K562 (cell line): ENCODE measurements at regions not wholly inside any gene's neighbourhood (a gene's known extent, or its start where the extent isn't known, plus 50 kb on each side); places are given as distances from the start of the nearest gene placed in this dataset.

Experiments used
- ATAC-seq: fragments of 200-7000 bp; cut with Tn5 transposase; 3 replicates; pipeline ENCODE4 v1.9.1; 2020; ENCODE audit warnings: moderate library complexity
- BruUV-seq: library from RNA; stranded (reverse); fragments of 400-500 nt; replicated peaks from 2 replicates; lab custom pipeline; 2021; lab: Mats Ljungman, UMichigan
- CTCF ChIA-PET: fragments of 300-600 bp; formaldehyde crosslinking; extraction: SDS; loops from one replicate; lab custom pipeline; 2021; ENCODE audit warnings: low intra/inter-chr PET ratio; lab: Yijun Ruan, JAX
- POLR2A ChIA-PET: fragments of 300-600, 350-650 bp; sonication (Branson Sonifier 250); formaldehyde crosslinking; extraction: SDS; loops from one replicate; lab custom pipeline; 2021; ENCODE audit warnings: antibody characterized with exemption, inconsistent platforms; lab: Yijun Ruan, JAX
- DNase-seq, 4 experiments: peaks; one replicate each; pipeline versions ENCODE4 v3.0.0 to v3.0.0-alpha.2; 2011 to 2018; ENCODE audit warnings: low spot score in 3 of 4, mixed read lengths in 3 of 4; ENCODE audit errors: extremely low read depth in 1 of 4
- FAIRE-seq: peaks from 2 replicates; lab custom pipeline; 2011; peaks lifted over from hg19 to GRCh38; lab: Jason Lieb, UNC
- H2AFZ ChIP-seq: 2 replicates; pipeline ENCODE4 v1.6.0; 2011; ENCODE audit warnings: low read depth, low read length, control low read depth, inconsistent platforms
- H3K27ac ChIP-seq: fragments of 200-600 bp; 3 replicates; pipeline ENCODE4 v1.8.0; 2011; ENCODE audit warnings: low read depth, mild to moderate bottlenecking, control low read depth, inconsistent platforms, low read length, moderate library complexity, mixed read lengths; ENCODE audit errors: extremely low read depth
- H3K27me3 ChIP-seq, 2 experiments: fragments of 300-600 bp in 1 of 2; 2 replicates in 1 of 2; 3 replicates in 1 of 2; pipeline versions ENCODE4 v1.6.0 to v1.8.0; 2011; ENCODE audit warnings: inconsistent platforms in 2 of 2, low read length in 2 of 2, mild to moderate bottlenecking in 1 of 2, mixed read lengths in 1 of 2, moderate library complexity in 1 of 2; ENCODE audit not compliant: control insufficient read depth in 2 of 2, insufficient read depth in 2 of 2
- H3K36me3 ChIP-seq: fragments of 300-600 bp; 3 replicates; pipeline ENCODE4 v1.8.0; 2011; ENCODE audit warnings: mild to moderate bottlenecking, low read length, inconsistent platforms; ENCODE audit not compliant: control insufficient read depth, insufficient read depth
- H3K4me1 ChIP-seq, 2 experiments: fragments of 200-600 bp in 1 of 2; replicated peaks in 1 of 2; 2 replicates in 1 of 2; 3 replicates in 1 of 2; pipeline versions ENCODE4 v1.5.1 to v1.8.0; 2011; ENCODE audit warnings: inconsistent platforms in 2 of 2, low read length in 2 of 2, mild to moderate bottlenecking in 1 of 2, mixed read lengths in 1 of 2, moderate library complexity in 1 of 2; ENCODE audit not compliant: control insufficient read depth in 2 of 2, insufficient read depth in 2 of 2
- H3K4me2 ChIP-seq: 2 replicates; pipeline ENCODE4 v1.6.1; 2011; ENCODE audit warnings: low read length, control low read depth, inconsistent platforms, mixed read lengths; ENCODE audit not compliant: insufficient read depth
- H3K4me3 ChIP-seq: fragments of 200-600 bp; sonication (generic), shearing (Covaris generic); 2 replicates; pipeline ENCODE4 v1.5.1; 2016; ENCODE audit warnings: control low read depth, inconsistent platforms
- H3K79me2 ChIP-seq: fragments of 200-600 bp; 3 replicates; pipeline ENCODE4 v1.8.0; 2011; ENCODE audit warnings: low read length, inconsistent platforms; ENCODE audit not compliant: control insufficient read depth, insufficient read depth
- H3K9ac ChIP-seq, 2 experiments: 2 replicates each; pipeline versions ENCODE4 v1.6.0 to v1.6.1; 2011; ENCODE audit warnings: low read depth in 2 of 2, low read length in 2 of 2, control low read depth in 1 of 2, inconsistent platforms in 1 of 2, mild to moderate bottlenecking in 1 of 2, mixed read lengths in 1 of 2; ENCODE audit not compliant: insufficient read depth in 1 of 2
- H3K9me1 ChIP-seq: one replicate; pipeline ENCODE4 v1.6.0; 2011; ENCODE audit warnings: inconsistent platforms, mild to moderate bottlenecking, low read length, moderate library complexity; ENCODE audit not compliant: control insufficient read depth, insufficient read depth
- H3K9me3 ChIP-seq: replicated peaks from 2 replicates; pipeline ENCODE4 v1.5.1; 2011; ENCODE audit warnings: low read depth, low read length, inconsistent platforms; ENCODE audit not compliant: control insufficient read depth, insufficient read depth
- H4K20me1 ChIP-seq: replicated peaks from 2 replicates; pipeline ENCODE4 v1.6.1; 2011; ENCODE audit warnings: low read length, inconsistent platforms, mixed read lengths; ENCODE audit not compliant: control insufficient read depth, insufficient read depth
- CEBPZ ChIP-seq: fragments of 150-350 bp; IDR thresholded peaks from 2 replicates; pipeline ENCODE4 v1.6.1; 2014; ENCODE audit warnings: low read depth, mild to moderate bottlenecking, low read length, borderline replicate concordance
- CREB1 ChIP-seq, 2 experiments: sonication (generic) in 1 of 2; formaldehyde crosslinking in 1 of 2; IDR thresholded peaks; 2 replicates each; pipeline versions ENCODE4 v1.6.1 to v1.8.0; 2012 to 2022; ENCODE audit warnings: inconsistent platforms in 1 of 2, mild to moderate bottlenecking in 1 of 2, missing genetic modification reagents in 1 of 2, moderate library complexity in 1 of 2
- EHMT2 ChIP-seq: fragments of 450-650 bp; IDR thresholded peaks from 2 replicates; pipeline ENCODE4 v1.6.1; 2018; ENCODE audit warnings: antibody characterized with exemption
- KAT8 ChIP-seq: fragments of 450-650 bp; IDR thresholded peaks from 2 replicates; pipeline ENCODE4 v1.6.1; 2016; ENCODE audit warnings: low read depth, mild to moderate bottlenecking
- MCM3 ChIP-seq: fragments of 450-650 bp; IDR thresholded peaks from 2 replicates; pipeline ENCODE4 v1.6.1; 2016
- MXI1 ChIP-seq: IDR thresholded peaks from 2 replicates; pipeline ENCODE4 v1.6.1; 2011; ENCODE audit warnings: low read depth, mild to moderate bottlenecking, improper control_type of control experiment, low read length
- PCBP2 ChIP-seq: fragments of 200-400 bp; formaldehyde crosslinking; IDR thresholded peaks from 2 replicates; pipeline ENCODE4 v1.6.1; 2018; ENCODE audit warnings: low read length, low read depth, mild to moderate bottlenecking, moderate library complexity; ENCODE audit not compliant: poor library complexity, severe bottlenecking
- ZNF639 ChIP-seq, 2 experiments: fragments of 200-800 bp in 1 of 2; sonication (Bioruptor generic) in 1 of 2; sonication (generic) in 1 of 2; formaldehyde crosslinking in 1 of 2; IDR thresholded peaks in 1 of 2; conservative IDR thresholded peaks in 1 of 2; 2 replicates each; pipeline versions ENCODE4 v1.5.0 to v1.6.1; 2016 to 2020; ENCODE audit warnings: missing compliant biosample characterization in 1 of 2, missing genetic modification characterization in 1 of 2, missing genetic modification reagents in 1 of 2
- ZNF76 ChIP-seq: fragments of 250-450 bp; sonication (Bioruptor Pico); IDR thresholded peaks from 2 replicates; pipeline ENCODE4 v1.4.0; 2020; ENCODE audit warnings: mild to moderate bottlenecking, moderate library complexity, borderline replicate concordance
- ZNF778 ChIP-seq: fragments of 450-650 bp; formaldehyde crosslinking; IDR thresholded peaks from 2 replicates; pipeline ENCODE4 v1.4.0; 2020; ENCODE audit warnings: mild to moderate bottlenecking, moderate library complexity
- WGBS: fragments of 100-300 bp; shearing (Covaris generic); methylation state at CpG from one replicate; pipeline ENCODE4 v1.1.6; 2016; ENCODE audit warnings: low coverage, mixed read lengths; ENCODE audit not compliant: insufficient coverage; ENCODE audit errors: missing lambda C conversion rate; 5-methylcytosine and 5-hydroxymethylcytosine counted together
- in situ Hi-C: fragments of 300-500 bp; cut with MboI; formaldehyde crosslinking; loops from 4 replicates; pipeline ENCODE4 v1.15.0; 2018; ENCODE audit warnings: inconsistent platforms, mixed read lengths
- intact Hi-C: fragments of 100-400 bp; cut with micrococcal nuclease; formaldehyde crosslinking; loops from 2 replicates; pipeline ENCODE4 v1.14.2; 2022
- TF ChIP-seq, protein P1 (sequence below): sonication (generic); formaldehyde crosslinking; IDR thresholded peaks from 2 replicates; pipeline ENCODE4 v1.8.0; 2022; ENCODE audit warnings: mild to moderate bottlenecking, missing genetic modification reagents

- DNase-seq (no peak), FAIRE-seq (no peak), ATAC-seq (no peak)
- 0% methylated on average over 5 of the region's 5 CpGs for WGBS
- H4K20me1 ChIP-seq = no peaks in the 10 kb centered on the region
- no peak overlapping the region for H3K9ac ChIP-seq
- TF ChIP-seq MCM3 (no peak), CEBPZ (no peak), KAT8 (no peak), ZNF76 (no peak), CREB1 (IDR thresholded peaks at IDR 0.05) (no peak), CREB1 (CRISPR knock-in tag; IDR thresholded peaks at IDR 0.05) (no peak), PCBP2 (no peak), MXI1 (no peak), ZNF639 (CRISPR knock-in tag; conservative IDR thresholded peaks at IDR 0.05 in 1 of 2, IDR thresholded peaks at IDR 0.05 in 1 of 2) (no peak), ZNF778 (no peak), EHMT2 (no peak)
- TF ChIP-seq, protein P1, sequence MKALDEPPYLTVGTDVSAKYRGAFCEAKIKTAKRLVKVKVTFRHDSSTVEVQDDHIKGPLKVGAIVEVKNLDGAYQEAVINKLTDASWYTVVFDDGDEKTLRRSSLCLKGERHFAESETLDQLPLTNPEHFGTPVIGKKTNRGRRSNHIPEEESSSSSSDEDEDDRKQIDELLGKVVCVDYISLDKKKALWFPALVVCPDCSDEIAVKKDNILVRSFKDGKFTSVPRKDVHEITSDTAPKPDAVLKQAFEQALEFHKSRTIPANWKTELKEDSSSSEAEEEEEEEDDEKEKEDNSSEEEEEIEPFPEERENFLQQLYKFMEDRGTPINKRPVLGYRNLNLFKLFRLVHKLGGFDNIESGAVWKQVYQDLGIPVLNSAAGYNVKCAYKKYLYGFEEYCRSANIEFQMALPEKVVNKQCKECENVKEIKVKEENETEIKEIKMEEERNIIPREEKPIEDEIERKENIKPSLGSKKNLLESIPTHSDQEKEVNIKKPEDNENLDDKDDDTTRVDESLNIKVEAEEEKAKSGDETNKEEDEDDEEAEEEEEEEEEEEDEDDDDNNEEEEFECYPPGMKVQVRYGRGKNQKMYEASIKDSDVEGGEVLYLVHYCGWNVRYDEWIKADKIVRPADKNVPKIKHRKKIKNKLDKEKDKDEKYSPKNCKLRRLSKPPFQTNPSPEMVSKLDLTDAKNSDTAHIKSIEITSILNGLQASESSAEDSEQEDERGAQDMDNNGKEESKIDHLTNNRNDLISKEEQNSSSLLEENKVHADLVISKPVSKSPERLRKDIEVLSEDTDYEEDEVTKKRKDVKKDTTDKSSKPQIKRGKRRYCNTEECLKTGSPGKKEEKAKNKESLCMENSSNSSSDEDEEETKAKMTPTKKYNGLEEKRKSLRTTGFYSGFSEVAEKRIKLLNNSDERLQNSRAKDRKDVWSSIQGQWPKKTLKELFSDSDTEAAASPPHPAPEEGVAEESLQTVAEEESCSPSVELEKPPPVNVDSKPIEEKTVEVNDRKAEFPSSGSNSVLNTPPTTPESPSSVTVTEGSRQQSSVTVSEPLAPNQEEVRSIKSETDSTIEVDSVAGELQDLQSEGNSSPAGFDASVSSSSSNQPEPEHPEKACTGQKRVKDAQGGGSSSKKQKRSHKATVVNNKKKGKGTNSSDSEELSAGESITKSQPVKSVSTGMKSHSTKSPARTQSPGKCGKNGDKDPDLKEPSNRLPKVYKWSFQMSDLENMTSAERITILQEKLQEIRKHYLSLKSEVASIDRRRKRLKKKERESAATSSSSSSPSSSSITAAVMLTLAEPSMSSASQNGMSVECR = no peak
- H3K4me1 ChIP-seq = no peaks in the 10 kb centered on the region
- H3K9me1 ChIP-seq = no peaks in the 10 kb centered on the region
- ChIA-PET POLR2A (interaction anchor here (0.5 kb wide), 1 partner anchor 71 kb away, joined by 3 read pairs; no protein-coding TSS in a partner anchor), CTCF (no interaction called here)
- H3K79me2 ChIP-seq = no peaks in the 10 kb centered on the region
- H3K27me3 ChIP-seq = no peaks in the 10 kb centered on the region
- intact Hi-C loops = no loop called here
- in situ Hi-C loops = no loop called here
- BruUV-seq = no TSS peak
- no peak overlapping the region for H3K4me2 ChIP-seq
- H3K9me3 ChIP-seq = no peaks in the 10 kb centered on the region
- H3K27ac ChIP-seq = no peak overlapping the region
- H3K36me3 ChIP-seq = no peaks in the 10 kb centered on the region
- no peak overlapping the region for H3K4me3 ChIP-seq
- H2AFZ ChIP-seq = no peak overlapping the region
Measured at GRCh38 chr5:158635565-158635964, 464.2 kb downstream of the EBF1 start.
